ENCODE measurements at regions not wholly inside any gene's neighbourhood (a gene's known extent, or its start where the extent isn't known, plus 50 kb on each side); places are given as distances from the start of the nearest gene placed in this dataset.

DNA sequence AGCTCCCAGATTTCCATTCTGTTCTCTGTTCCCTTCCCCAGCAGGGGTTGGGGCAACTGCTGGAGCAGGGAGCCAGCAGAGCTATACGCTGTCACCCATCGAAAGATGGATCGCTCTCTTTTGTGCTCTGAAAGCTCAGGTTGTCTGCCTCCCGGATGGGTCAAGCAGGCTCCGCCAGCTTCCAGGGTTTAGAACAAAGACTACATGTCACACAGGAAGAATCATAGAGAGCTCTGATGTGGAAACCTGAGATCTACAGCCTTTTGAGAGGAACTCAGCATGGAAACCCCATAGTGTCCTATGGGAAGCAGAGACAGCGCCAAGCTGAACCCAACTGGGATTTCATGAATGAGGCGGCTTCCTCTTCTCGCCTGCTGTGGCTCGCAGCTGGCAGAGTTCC, 205.4 kb downstream of the HS3ST1 start:
- no peak overlapping the region for H3K4me3 ChIP-seq (ENCODE audit: low read length)
- H3K9ac ChIP-seq (ENCODE audit: low read length), result no peak overlapping the region
- no peaks in the 10 kb centered on the region for H4K20me1 ChIP-seq (ENCODE audit: insufficient read depth, low read depth, low read length)
- H3K9me2 ChIP-seq (replicated peaks; ENCODE audit: insufficient read depth, low read length), result no peaks in the 10 kb centered on the region
- DNase-seq, result no peak
- H3K9me3 ChIP-seq (ENCODE audit: low read length), result peaks cover 38% of the 10 kb centered on the region
- H3K27me3 ChIP-seq (ENCODE audit: low read length), result no peaks in the 10 kb centered on the region
- H3K79me2 ChIP-seq (ENCODE audit: low read length), result no peaks in the 10 kb centered on the region
- no peaks in the 10 kb centered on the region for H3K4me1 ChIP-seq (ENCODE audit: low read length)
- H3K4me2 ChIP-seq (ENCODE audit: low read depth, low read length, poor library complexity, severe bottlenecking), result no peak overlapping the region
- H2AFZ ChIP-seq (ENCODE audit: low read length), result no peak overlapping the region
- no peak overlapping the region for H3K27ac ChIP-seq (ENCODE audit: low read length)
- H3K36me3 ChIP-seq (ENCODE audit: insufficient read depth, low read length), result no peaks in the 10 kb centered on the region

DNA sequence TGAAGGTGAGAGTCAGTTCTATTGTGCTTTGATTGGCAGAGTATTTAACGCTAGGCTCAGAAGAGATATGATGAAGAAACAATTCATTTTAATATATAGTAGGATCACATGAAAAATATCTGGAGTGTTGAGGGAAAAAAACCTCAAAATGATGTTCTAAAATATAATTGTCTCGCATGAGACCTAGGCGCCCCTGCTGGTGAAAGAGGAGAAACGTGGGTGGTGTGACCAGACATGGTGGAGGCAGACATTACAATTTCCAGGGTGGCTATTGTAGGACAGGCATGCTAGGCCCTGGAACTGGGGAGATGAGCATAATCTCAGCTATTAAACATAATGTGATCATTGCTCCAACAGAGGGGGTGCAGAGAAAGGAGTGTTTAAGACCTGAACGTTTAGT, 210.0 kb downstream of the HS3ST1 start:
- Histone ChIP-seq H3K79me2 (ENCODE audit: low read length) (no peaks in the 10 kb centered on the region), H3K4me3 (ENCODE audit: low read length) (no peak overlapping the region), H3K9me3 (ENCODE audit: low read length) (peaks cover 26% of the 10 kb centered on the region), H3K27me3 (ENCODE audit: low read length) (no peaks in the 10 kb centered on the region), H3K27ac (ENCODE audit: low read length) (no peak overlapping the region), H2AFZ (ENCODE audit: low read length) (no peak overlapping the region), H3K9me2 (replicated peaks; ENCODE audit: insufficient read depth, low read length) (no peaks in the 10 kb centered on the region), H3K36me3 (ENCODE audit: insufficient read depth, low read length) (no peaks in the 10 kb centered on the region), H3K4me1 (ENCODE audit: low read length) (no peaks in the 10 kb centered on the region), H4K20me1 (ENCODE audit: insufficient read depth, low read depth, low read length) (no peaks in the 10 kb centered on the region), H3K9ac (ENCODE audit: low read length) (no peak overlapping the region), H3K4me2 (ENCODE audit: low read depth, low read length, poor library complexity, severe bottlenecking) (no peak overlapping the region)
- DNase-seq, result no peak

DNA sequence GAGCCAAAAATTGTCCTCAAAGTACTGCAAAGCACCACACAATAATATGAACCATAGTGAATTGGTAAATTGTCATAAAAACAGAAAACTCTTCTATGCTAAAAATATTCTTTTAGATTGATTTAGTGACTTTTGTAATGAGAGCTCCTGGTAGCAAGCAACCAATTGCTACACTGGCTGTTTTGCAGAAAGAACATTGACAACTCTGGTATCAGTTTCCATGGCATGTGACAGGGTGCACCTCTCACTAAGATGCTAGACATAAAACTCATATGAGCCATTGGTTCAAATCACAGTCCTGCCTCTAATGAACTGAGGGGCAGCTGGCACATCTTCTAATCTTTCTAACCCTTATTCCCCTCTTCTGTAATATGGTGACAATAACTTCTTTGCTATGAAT, 212.2 kb downstream of the HS3ST1 start:
- H3K4me2 ChIP-seq (ENCODE audit: low read depth, low read length, poor library complexity, severe bottlenecking), result no peak overlapping the region
- H3K4me3 ChIP-seq (ENCODE audit: low read length), result no peak overlapping the region
- H4K20me1 ChIP-seq (ENCODE audit: insufficient read depth, low read depth, low read length), result no peaks in the 10 kb centered on the region
- H3K27ac ChIP-seq (ENCODE audit: low read length), result no peak overlapping the region
- H3K9ac ChIP-seq (ENCODE audit: low read length), result no peak overlapping the region
- H3K36me3 ChIP-seq (ENCODE audit: insufficient read depth, low read length), result no peaks in the 10 kb centered on the region
- H3K4me1 ChIP-seq (ENCODE audit: low read length), result no peaks in the 10 kb centered on the region
- H3K9me3 ChIP-seq (ENCODE audit: low read length), result peaks cover 19% of the 10 kb centered on the region
- DNase-seq, result no peak
- no peaks in the 10 kb centered on the region for H3K9me2 ChIP-seq (replicated peaks; ENCODE audit: insufficient read depth, low read length)
- H2AFZ ChIP-seq (ENCODE audit: low read length), result no peak overlapping the region
- H3K79me2 ChIP-seq (ENCODE audit: low read length), result no peaks in the 10 kb centered on the region
- H3K27me3 ChIP-seq (ENCODE audit: low read length), result no peaks in the 10 kb centered on the region

DNA sequence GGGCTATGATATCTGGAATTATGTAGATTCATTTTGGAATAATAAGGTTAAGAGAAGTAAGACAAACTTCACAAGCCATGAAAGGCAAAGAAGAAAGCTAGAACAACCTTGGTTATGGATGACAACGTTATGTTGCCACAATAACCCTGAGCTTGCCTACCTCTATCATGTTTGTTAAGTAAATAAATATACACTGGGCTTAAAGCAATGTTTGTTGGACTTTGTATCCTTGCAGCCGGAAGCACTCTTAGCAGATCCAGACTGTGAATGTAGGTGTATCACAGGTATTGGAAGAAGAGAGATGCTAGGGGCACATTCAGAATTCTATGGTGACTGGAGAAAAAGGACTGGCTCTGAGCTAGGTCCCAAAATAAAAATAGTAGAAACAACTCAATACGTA, 214.4 kb downstream of the HS3ST1 start:
- Histone ChIP-seq H4K20me1 (ENCODE audit: insufficient read depth, low read depth, low read length) (no peaks in the 10 kb centered on the region), H3K4me1 (ENCODE audit: low read length) (no peaks in the 10 kb centered on the region), H3K79me2 (ENCODE audit: low read length) (no peaks in the 10 kb centered on the region), H3K9me2 (replicated peaks; ENCODE audit: insufficient read depth, low read length) (no peaks in the 10 kb centered on the region), H2AFZ (ENCODE audit: low read length) (no peak overlapping the region), H3K27ac (ENCODE audit: low read length) (no peak overlapping the region), H3K9ac (ENCODE audit: low read length) (no peak overlapping the region), H3K4me2 (ENCODE audit: low read depth, low read length, poor library complexity, severe bottlenecking) (no peak overlapping the region), H3K36me3 (ENCODE audit: insufficient read depth, low read length) (no peaks in the 10 kb centered on the region), H3K4me3 (ENCODE audit: low read length) (no peak overlapping the region), H3K9me3 (ENCODE audit: low read length) (peaks cover 21% of the 10 kb centered on the region), H3K27me3 (ENCODE audit: low read length) (no peaks in the 10 kb centered on the region)
- no peak for DNase-seq

DNA sequence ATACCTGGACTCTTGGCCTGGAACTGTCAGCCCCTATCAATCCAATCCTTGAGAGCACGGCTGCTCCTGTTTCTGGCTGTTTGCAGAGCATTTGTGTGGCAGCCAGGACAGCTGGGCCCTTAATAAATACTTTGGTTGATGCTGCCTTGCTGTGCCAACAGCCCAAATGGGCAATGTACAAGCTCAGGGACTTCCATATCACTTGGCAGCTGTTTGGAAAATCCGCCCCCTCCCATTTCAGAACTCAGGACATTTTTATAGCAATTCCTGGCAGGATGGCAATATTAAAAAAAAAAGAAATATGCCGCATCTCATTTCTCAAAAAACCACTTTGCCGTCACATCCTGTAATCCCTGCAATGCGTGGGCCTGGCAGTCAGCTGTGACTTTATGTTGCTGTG, 218.9 kb downstream of the HS3ST1 start:
- no peaks in the 10 kb centered on the region for H3K36me3 ChIP-seq (ENCODE audit: insufficient read depth, low read length)
- no peak overlapping the region for H3K4me3 ChIP-seq (ENCODE audit: low read length)
- no peaks in the 10 kb centered on the region for H3K27me3 ChIP-seq (ENCODE audit: low read length)
- no peaks in the 10 kb centered on the region for H3K9me2 ChIP-seq (replicated peaks; ENCODE audit: insufficient read depth, low read length)
- no peak overlapping the region for H3K9ac ChIP-seq (ENCODE audit: low read length)
- H2AFZ ChIP-seq (ENCODE audit: low read length), result no peak overlapping the region
- H3K9me3 ChIP-seq (ENCODE audit: low read length), result peaks cover 32% of the 10 kb centered on the region
- H3K79me2 ChIP-seq (ENCODE audit: low read length), result no peaks in the 10 kb centered on the region
- no peak overlapping the region for H3K4me2 ChIP-seq (ENCODE audit: low read depth, low read length, poor library complexity, severe bottlenecking)
- no peaks in the 10 kb centered on the region for H3K4me1 ChIP-seq (ENCODE audit: low read length)
- no peaks in the 10 kb centered on the region for H4K20me1 ChIP-seq (ENCODE audit: insufficient read depth, low read depth, low read length)
- no peak for DNase-seq
- H3K27ac ChIP-seq (ENCODE audit: low read length), result no peak overlapping the region

DNA sequence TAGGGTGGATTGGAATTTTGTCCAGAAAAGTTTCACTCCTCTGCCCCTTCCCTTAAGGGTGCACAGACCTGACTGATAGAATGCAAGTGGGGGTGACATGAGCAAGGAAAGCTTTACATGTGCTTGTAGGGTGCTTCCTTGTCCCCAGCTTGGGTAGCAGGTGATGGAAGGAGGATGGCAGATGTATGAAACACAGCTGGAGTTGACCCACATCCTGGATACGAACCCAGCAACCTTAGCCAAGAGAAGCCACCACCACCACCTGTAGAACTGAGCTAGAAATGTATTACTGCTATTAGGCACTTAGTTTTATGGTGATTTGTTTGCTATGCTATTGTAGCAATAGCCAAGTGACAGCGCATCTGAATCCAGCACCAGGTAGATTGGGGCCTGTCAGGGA, 227.4 kb downstream of the HS3ST1 start:
- DNase-seq, result no peak
- Histone ChIP-seq H3K9ac (ENCODE audit: low read length) (no peak overlapping the region), H3K79me2 (ENCODE audit: low read length) (no peaks in the 10 kb centered on the region), H3K9me2 (replicated peaks; ENCODE audit: insufficient read depth, low read length) (no peaks in the 10 kb centered on the region), H3K9me3 (ENCODE audit: low read length) (peaks cover 3% of the 10 kb centered on the region; the same call in 1 of the 2 replicates), H4K20me1 (ENCODE audit: insufficient read depth, low read depth, low read length) (no peaks in the 10 kb centered on the region), H3K36me3 (ENCODE audit: insufficient read depth, low read length) (no peaks in the 10 kb centered on the region), H3K27ac (ENCODE audit: low read length) (no peak overlapping the region), H3K27me3 (ENCODE audit: low read length) (no peaks in the 10 kb centered on the region), H3K4me2 (ENCODE audit: low read depth, low read length, poor library complexity, severe bottlenecking) (no peak overlapping the region), H2AFZ (ENCODE audit: low read length) (no peak overlapping the region), H3K4me1 (ENCODE audit: low read length) (no peaks in the 10 kb centered on the region), H3K4me3 (ENCODE audit: low read length) (no peak overlapping the region)

DNA sequence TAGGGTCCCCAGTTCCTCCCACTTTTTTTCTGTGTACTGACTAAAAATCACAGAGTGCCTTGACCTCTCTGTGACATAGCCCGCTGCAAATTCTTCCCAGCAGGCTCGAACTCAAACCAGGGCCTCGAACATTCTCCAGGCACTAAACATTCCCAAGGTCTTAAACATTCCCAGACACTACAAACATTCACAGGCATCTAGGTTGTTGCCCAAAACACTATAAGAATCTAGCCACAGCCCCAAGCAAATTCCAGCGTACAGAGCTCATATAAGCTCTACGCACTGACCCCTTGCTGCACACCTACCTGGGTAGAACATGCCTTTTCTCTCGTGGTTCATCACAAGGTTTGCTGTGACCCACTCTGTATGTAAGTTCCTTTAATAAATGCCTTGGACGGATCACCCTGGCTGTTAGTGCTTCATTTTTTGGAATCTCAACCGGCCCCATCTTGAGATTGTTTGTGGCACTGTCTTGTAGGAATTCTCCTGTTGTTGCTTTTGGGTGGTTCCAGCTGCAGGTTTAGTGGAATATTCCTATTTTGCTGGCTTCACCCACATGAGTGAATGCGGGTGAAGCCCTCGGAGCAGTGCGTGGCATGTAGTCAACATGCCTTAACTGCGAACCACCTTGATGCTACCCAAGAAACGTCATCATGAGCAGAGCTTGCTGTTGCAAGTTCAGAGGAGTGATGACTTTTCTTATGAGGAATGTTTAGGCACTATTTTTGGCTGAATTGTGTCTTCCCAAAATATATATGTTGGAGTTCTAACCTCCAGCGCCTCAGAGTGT, 230.0 kb downstream of the HS3ST1 start:
- no peak for DNase-seq

DNA sequence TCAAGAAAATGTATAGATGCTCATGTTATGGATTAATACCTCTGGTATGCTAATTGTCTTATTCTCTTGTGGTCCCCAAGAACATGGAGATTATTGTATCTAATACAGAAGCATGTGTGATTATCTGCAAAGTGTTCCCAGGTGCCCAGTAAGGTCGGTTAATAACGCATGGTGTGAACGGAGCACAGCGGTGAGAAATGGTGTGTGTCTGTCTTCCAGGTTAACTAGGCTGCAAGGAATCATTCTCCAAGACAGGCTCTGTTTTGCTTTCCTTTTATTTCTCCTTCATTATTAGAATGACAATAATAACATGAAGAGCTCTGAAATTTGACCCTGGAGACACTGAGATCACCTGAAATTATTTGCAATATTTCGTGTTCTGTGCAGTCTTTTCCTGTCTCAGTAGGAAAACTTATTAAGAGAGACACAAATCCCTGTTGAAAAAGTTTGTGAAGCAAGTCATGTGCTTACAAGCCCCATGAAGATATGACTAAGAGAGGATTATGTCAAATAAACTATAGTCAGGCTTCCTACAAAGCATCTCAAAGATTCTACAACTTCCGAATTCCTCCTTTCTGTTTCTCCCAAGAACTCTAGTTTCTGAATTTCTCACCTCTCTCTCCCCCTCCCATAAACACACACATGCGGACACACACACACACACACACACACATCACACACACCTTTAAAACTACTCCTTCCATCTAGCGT, 230.9 kb downstream of the HS3ST1 start:
- Histone ChIP-seq H2AFZ (ENCODE audit: low read length) (no peak overlapping the region), H3K79me2 (ENCODE audit: low read length) (no peaks in the 10 kb centered on the region), H3K9ac (ENCODE audit: low read length) (no peak overlapping the region), H4K20me1 (ENCODE audit: insufficient read depth, low read depth, low read length) (no peaks in the 10 kb centered on the region), H3K27me3 (ENCODE audit: low read length) (no peaks in the 10 kb centered on the region), H3K4me2 (ENCODE audit: low read depth, low read length, poor library complexity, severe bottlenecking) (no peak overlapping the region), H3K9me2 (replicated peaks; ENCODE audit: insufficient read depth, low read length) (no peaks in the 10 kb centered on the region), H3K4me3 (ENCODE audit: low read length) (no peak overlapping the region), H3K36me3 (ENCODE audit: insufficient read depth, low read length) (no peaks in the 10 kb centered on the region), H3K4me1 (ENCODE audit: low read length) (no peaks in the 10 kb centered on the region), H3K9me3 (ENCODE audit: low read length) (peaks cover 9% of the 10 kb centered on the region; the same call in 1 of the 2 replicates), H3K27ac (ENCODE audit: low read length) (no peak overlapping the region)
- no peak for DNase-seq

More for the DNA sequence above, 230.0 kb downstream of the HS3ST1 start:
- H4K20me1 ChIP-seq (ENCODE audit: insufficient read depth, low read depth, low read length), result no peaks in the 10 kb centered on the region
- no peak overlapping the region for H3K27ac ChIP-seq (ENCODE audit: low read length)
- no peaks in the 10 kb centered on the region for H3K79me2 ChIP-seq (ENCODE audit: low read length)
- no peaks in the 10 kb centered on the region for H3K27me3 ChIP-seq (ENCODE audit: low read length)
- H2AFZ ChIP-seq (ENCODE audit: low read length), result no peak overlapping the region
- H3K9me2 ChIP-seq (replicated peaks; ENCODE audit: insufficient read depth, low read length), result no peaks in the 10 kb centered on the region
- no peak overlapping the region for H3K4me2 ChIP-seq (ENCODE audit: low read depth, low read length, poor library complexity, severe bottlenecking)
- H3K4me1 ChIP-seq (ENCODE audit: low read length), result no peaks in the 10 kb centered on the region
- peaks cover 9% of the 10 kb centered on the region; the same call in 1 of the 2 replicates for H3K9me3 ChIP-seq (ENCODE audit: low read length)
- no peaks in the 10 kb centered on the region for H3K36me3 ChIP-seq (ENCODE audit: insufficient read depth, low read length)
- H3K9ac ChIP-seq (ENCODE audit: low read length), result no peak overlapping the region
- H3K4me3 ChIP-seq (ENCODE audit: low read length), result no peak overlapping the region
